ENCODE measurements at regions not wholly inside any gene's neighbourhood (a gene's known extent, or its start where the extent isn't known, plus 50 kb on each side); places are given as distances from the start of the nearest gene placed in this dataset.

GRCh38 chr2:194363878-194364277, 1293.1 kb upstream of the SLC39A10 start:
- Histone ChIP-seq H3K36me3 (ENCODE audit: control insufficient read depth in 2 of 2, extremely low read depth in 1 of 2, insufficient read depth in 2 of 2, low read length in 2 of 2) (no peaks in the 10 kb centered on the region), H3K9me1 (replicated peaks; ENCODE audit: control insufficient read depth, extremely low read depth, insufficient read depth, low read length) (no peaks in the 10 kb centered on the region), H3K4me1 (ENCODE audit: control insufficient read depth, extremely low read depth, insufficient read depth, low read length) (no peaks in the 10 kb centered on the region), H3K27me3 (ENCODE audit: control insufficient read depth in 2 of 2, insufficient read depth in 2 of 2, low read length in 2 of 2) (no peaks in the 10 kb centered on the region), H3K9ac (replicated peaks; ENCODE audit: extremely low read depth, insufficient read depth, low read length) (no peak overlapping the region), H2AFZ (ENCODE audit: low read depth, low read length) (no peak overlapping the region), H3K9me3 (replicated peaks; ENCODE audit: control insufficient read depth, insufficient read depth, low read length) (no peaks in the 10 kb centered on the region), H3K4me3 (replicated peaks in 1 of 3; ENCODE audit: insufficient read depth in 1 of 3, low read depth in 1 of 3, low read length in 3 of 3) (no peak overlapping the region), H3K27ac (ENCODE audit: insufficient read depth, low read depth, low read length) (no peak overlapping the region), H4K20me1 (replicated peaks; ENCODE audit: control insufficient read depth, extremely low read depth, insufficient read depth, low read length) (no peaks in the 10 kb centered on the region), H3K79me2 (ENCODE audit: control insufficient read depth, insufficient read depth, low read length) (no peaks in the 10 kb centered on the region), H3K4me2 (ENCODE audit: insufficient read depth, low read length) (no peak overlapping the region)
- ChIA-PET CTCF (no interaction called here), POLR2A (no interaction called here)
- intact Hi-C loops (cut with micrococcal nuclease) = no loop called here
- dilution Hi-C loops (cut with MboI; ENCODE audit: extremely low pct_ligation_motif_present, low sequenced_read_pairs) = no loop called here
- TF ChIP-seq MYC (IDR thresholded peaks at IDR 0.05; ENCODE audit: low read depth, low read length) (no peak), CTCF (IDR thresholded peaks at IDR 0.05; ENCODE audit: extremely low read depth in 1 of 2, insufficient read depth in 1 of 2, low read depth in 1 of 2, low read length in 2 of 2) (no peak), GATA2 (IDR thresholded peaks at IDR 0.05; ENCODE audit: insufficient read depth, insufficient read length, low read depth, low read length) (no peak), JUN (IDR thresholded peaks at IDR 0.05; ENCODE audit: borderline replicate concordance, insufficient read depth, insufficient read length, low read depth) (no peak), EZH2 (IDR thresholded peaks at IDR 0.05; ENCODE audit: borderline replicate concordance, low read depth, low read length, severe bottlenecking) (no peak), POLR2AphosphoS5 (IDR thresholded peaks at IDR 0.05; ENCODE audit: insufficient read depth, low read depth, low read length) (no peak), FOS (IDR thresholded peaks at IDR 0.05; ENCODE audit: borderline replicate concordance, insufficient read depth, low read length) (no peak), POLR2A (IDR thresholded peaks at IDR 0.05; ENCODE audit: low read depth, low read length) (no peak)
- TF ChIP-seq, protein P1, sequence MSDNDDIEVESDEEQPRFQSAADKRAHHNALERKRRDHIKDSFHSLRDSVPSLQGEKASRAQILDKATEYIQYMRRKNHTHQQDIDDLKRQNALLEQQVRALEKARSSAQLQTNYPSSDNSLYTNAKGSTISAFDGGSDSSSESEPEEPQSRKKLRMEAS (IDR thresholded peaks at IDR 0.05; ENCODE audit: insufficient read depth, insufficient read length) = no peak
- FAIRE-seq (no peak), DNase-seq (ENCODE audit: low read depth, low spot score) (no peak)
- no TSS peak for BruUV-seq (replicated peaks)

Data from endothelial cell of umbilical vein (primary cell).